SK-N-SH treated with all-trans-retinoic acid at 6 μM for 48 hours (cell line): ENCODE measurements at regions not wholly inside any gene's neighbourhood (a gene's known extent, or its start where the extent isn't known, plus 50 kb on each side); places are given as distances from the start of the nearest gene placed in this dataset.

Source experiments
- ATAC-seq: fragments of 200-7000 bp; cut with Tn5 transposase; 3 replicates; pipeline ENCODE4 v1.9.1; 2020; ENCODE audit warnings: mild to moderate bottlenecking, moderate library complexity
- ARNTL ChIP-seq: fragments of 450-650 bp; formaldehyde crosslinking; IDR thresholded peaks from 2 replicates; pipeline ENCODE4 v1.5.0; 2020; ENCODE audit warnings: low read depth, mild to moderate bottlenecking, moderate library complexity, borderline replicate concordance
- BACH2 ChIP-seq: fragments of 250-450 bp; sonication (Bioruptor Pico); IDR thresholded peaks from 2 replicates; pipeline ENCODE4 v1.9.0; 2021; ENCODE audit warnings: mild to moderate bottlenecking, borderline replicate concordance
- CREB5 ChIP-seq: fragments of 250-450 bp; sonication (Bioruptor Pico); IDR thresholded peaks from 2 replicates; pipeline ENCODE4 v1.5.1; 2020; ENCODE audit warnings: low read depth, mild to moderate bottlenecking, moderate library complexity
- CSDC2 ChIP-seq: fragments of 250-450 bp; sonication (Bioruptor Pico); IDR thresholded peaks from 2 replicates; pipeline ENCODE4 v1.5.0; 2020; ENCODE audit warnings: mild to moderate bottlenecking, moderate library complexity
- CSRNP3 ChIP-seq: fragments of 250-450 bp; sonication (Bioruptor Pico); IDR thresholded peaks from 2 replicates; pipeline ENCODE4 v1.5.1; 2021; ENCODE audit warnings: mild to moderate bottlenecking, moderate library complexity
- ESRRG ChIP-seq: fragments of 250-450 bp; sonication (Bioruptor Pico); IDR thresholded peaks from 2 replicates; pipeline ENCODE4 v1.6.1; 2021; ENCODE audit warnings: mild to moderate bottlenecking
- GLIS3 ChIP-seq: fragments of 250-450 bp; sonication (Bioruptor Pico); IDR thresholded peaks from 2 replicates; pipeline ENCODE4 v1.5.0; 2020; ENCODE audit warnings: mild to moderate bottlenecking, moderate library complexity
- ISL1 ChIP-seq: fragments of 250-450 bp; sonication (Bioruptor Pico); IDR thresholded peaks from 2 replicates; pipeline ENCODE4 v2.1.2; 2022; ENCODE audit warnings: mild to moderate bottlenecking, moderate library complexity
- OSR1 ChIP-seq: fragments of 250-450 bp; sonication (Bioruptor Pico); IDR thresholded peaks from 2 replicates; pipeline ENCODE4 v1.8.0; 2022; ENCODE audit warnings: moderate library complexity, mild to moderate bottlenecking, inconsistent platforms
- PATZ1 ChIP-seq: fragments of 250-450 bp; sonication (Bioruptor Pico); IDR thresholded peaks from 2 replicates; pipeline ENCODE4 v1.8.0; 2020; ENCODE audit warnings: mild to moderate bottlenecking, moderate library complexity, borderline replicate concordance
- POU6F1 ChIP-seq: fragments of 250-450 bp; sonication (Bioruptor Pico); IDR thresholded peaks from 2 replicates; pipeline ENCODE4 v1.8.0; 2021; ENCODE audit warnings: low read depth, mild to moderate bottlenecking, moderate library complexity, borderline replicate concordance
- PPARA ChIP-seq: fragments of 250-450 bp; sonication (Bioruptor Pico); IDR thresholded peaks from 2 replicates; pipeline ENCODE4 v1.5.0; 2020; ENCODE audit warnings: mild to moderate bottlenecking, borderline replicate concordance
- RARB ChIP-seq: fragments of 250-450 bp; sonication (Bioruptor Pico); IDR thresholded peaks from 2 replicates; pipeline ENCODE4 v1.8.0; 2021; ENCODE audit warnings: mild to moderate bottlenecking, moderate library complexity
- SNAI2 ChIP-seq: fragments of 250-450 bp; sonication (Bioruptor Pico); IDR thresholded peaks from 2 replicates; pipeline ENCODE4 v1.5.0; 2020; ENCODE audit warnings: mild to moderate bottlenecking, moderate library complexity
- TOX ChIP-seq: fragments of 250-450 bp; sonication (Bioruptor Pico); IDR thresholded peaks from 2 replicates; pipeline ENCODE4 v1.8.0; 2021; ENCODE audit warnings: mild to moderate bottlenecking, moderate library complexity, borderline replicate concordance
- TSHZ2 ChIP-seq: fragments of 250-450 bp; sonication (Bioruptor Pico); IDR thresholded peaks from 2 replicates; pipeline ENCODE4 v1.5.0; 2020; ENCODE audit warnings: mild to moderate bottlenecking, moderate library complexity
- ZC3H10 ChIP-seq: fragments of 250-450 bp; sonication (Bioruptor Pico); IDR thresholded peaks from 2 replicates; pipeline ENCODE4 v1.5.1; 2021; ENCODE audit warnings: mild to moderate bottlenecking, moderate library complexity
- ZFP3 ChIP-seq: fragments of 250-450 bp; sonication (Bioruptor Pico); IDR thresholded peaks from 2 replicates; pipeline ENCODE4 v1.5.0; 2020; ENCODE audit warnings: mild to moderate bottlenecking, moderate library complexity
- ZFP30 ChIP-seq: fragments of 450-650 bp; formaldehyde crosslinking; IDR thresholded peaks from 2 replicates; pipeline ENCODE4 v1.5.0; 2022; ENCODE audit warnings: mild to moderate bottlenecking, moderate library complexity
- ZNF565 ChIP-seq: fragments of 450-650 bp; formaldehyde crosslinking; conservative IDR thresholded peaks from 2 replicates; pipeline ENCODE4 v1.5.0; 2020; ENCODE audit warnings: low read depth, mild to moderate bottlenecking, moderate library complexity
- ZNF70 ChIP-seq: fragments of 450-650 bp; formaldehyde crosslinking; IDR thresholded peaks from 2 replicates; pipeline ENCODE4 v1.5.0; 2020; ENCODE audit warnings: mild to moderate bottlenecking, moderate library complexity
- ZNF8 ChIP-seq: fragments of 450-650 bp; formaldehyde crosslinking; IDR thresholded peaks from 2 replicates; pipeline ENCODE4 v1.5.0; 2020; ENCODE audit warnings: mild to moderate bottlenecking, moderate library complexity

- TF ChIP-seq GLIS3 (CRISPR knock-in tag) = no peak
- TF ChIP-seq ZNF565 (CRISPR knock-in tag) = no peak
These were observed 72.5 kb upstream of the POLG start (continued) for GRCh38 chr15:89406940-89407607.

- TF ChIP-seq TOX (CRISPR knock-in tag) (no peak), ESRRG (CRISPR knock-in tag) (no peak), SNAI2 (CRISPR knock-in tag) (no peak), BACH2 (CRISPR knock-in tag) (no peak), PPARA (CRISPR knock-in tag) (no peak), CSRNP3 (CRISPR knock-in tag) (no peak), GLIS3 (CRISPR knock-in tag) (no peak), POU6F1 (CRISPR knock-in tag) (no peak), ZNF8 (CRISPR knock-in tag) (no peak), RARB (CRISPR knock-in tag) (no peak), OSR1 (CRISPR knock-in tag) (no peak), ZC3H10 (CRISPR knock-in tag) (no peak), ZNF565 (CRISPR knock-in tag) (no peak), ZNF70 (no peak), CSDC2 (CRISPR knock-in tag) (no peak), ZFP3 (CRISPR knock-in tag) (no peak), ISL1 (CRISPR knock-in tag) (no peak), CREB5 (CRISPR knock-in tag) (no peak), PATZ1 (CRISPR knock-in tag) (no peak)
- TF ChIP-seq, all 23 proteins: peak for 0
These were observed 71.8 kb upstream of the POLG start for GRCh38 chr15:89406218-89406939.

GRCh38 chr15:89405494-89405893, 70.9 kb upstream of the POLG start:
- ATAC-seq = no peak
- TF ChIP-seq ZNF70 (no peak), SNAI2 (CRISPR knock-in tag) (no peak), PATZ1 (CRISPR knock-in tag) (no peak), CSRNP3 (CRISPR knock-in tag) (no peak), ESRRG (CRISPR knock-in tag) (no peak), TOX (CRISPR knock-in tag) (no peak), ISL1 (CRISPR knock-in tag) (no peak), OSR1 (CRISPR knock-in tag) (no peak), GLIS3 (CRISPR knock-in tag) (no peak), ZFP30 (CRISPR knock-in tag) (no peak), ARNTL (no peak), TSHZ2 (CRISPR knock-in tag) (no peak)

More at GRCh38 chr15:89406218-89406939, 71.8 kb upstream of the POLG start:
- ATAC-seq = no peak
